Right lobe of liver (tissue), 4 donors: ENCODE measurements at regions not wholly inside any gene's neighbourhood (a gene's known extent, or its start where the extent isn't known, plus 50 kb on each side); places are given as distances from the start of the nearest gene placed in this dataset.

ENCODE experiments used
- POLR2A ChIP-seq: fragments of 450-650 bp; IDR thresholded peaks from one replicate; pipeline ENCODE4 v1.6.1; 2017; ENCODE audit warnings: antibody characterized with exemption, mild to moderate bottlenecking
- TF ChIP-seq, protein P1 (sequence below), 4 donors: fragments of 200-600 bp in 3 of 4; fragments of 450-650 bp in 1 of 4; IDR thresholded peaks; one replicate each; pipeline versions ENCODE4 v1.5.1 to v1.8.0; 2016 to 2022; ENCODE audit warnings: antibody characterized with exemption in 4 of 4, mild to moderate bottlenecking in 2 of 4
- donor health status: DM: no; HTN: no; CAD: no.
- donor health status: DM: no; HTN: no; CAD: no.
- donor health status: DM: no; HTN: yes; CAD: no.

DNA sequence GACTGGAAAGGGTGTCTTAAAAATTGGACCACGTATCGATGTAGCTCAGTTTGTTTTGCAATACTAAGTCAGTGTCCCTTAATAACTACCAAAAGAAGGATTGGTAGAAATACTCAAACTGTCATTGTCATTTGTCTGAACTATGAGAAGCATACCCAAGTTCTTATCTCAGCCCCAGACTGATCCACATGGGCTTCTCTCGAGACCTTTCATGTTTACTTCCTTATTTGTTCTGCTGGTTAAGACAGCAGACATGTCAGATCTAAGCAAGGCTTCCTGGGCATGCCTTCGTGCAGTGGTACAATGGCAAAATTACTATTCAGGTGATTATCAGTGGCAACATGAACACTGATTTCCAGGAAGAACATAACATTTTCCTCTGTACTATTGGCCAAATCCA, 211.1 kb upstream of the PHACTR1 start:
- TF ChIP-seq, protein P1, sequence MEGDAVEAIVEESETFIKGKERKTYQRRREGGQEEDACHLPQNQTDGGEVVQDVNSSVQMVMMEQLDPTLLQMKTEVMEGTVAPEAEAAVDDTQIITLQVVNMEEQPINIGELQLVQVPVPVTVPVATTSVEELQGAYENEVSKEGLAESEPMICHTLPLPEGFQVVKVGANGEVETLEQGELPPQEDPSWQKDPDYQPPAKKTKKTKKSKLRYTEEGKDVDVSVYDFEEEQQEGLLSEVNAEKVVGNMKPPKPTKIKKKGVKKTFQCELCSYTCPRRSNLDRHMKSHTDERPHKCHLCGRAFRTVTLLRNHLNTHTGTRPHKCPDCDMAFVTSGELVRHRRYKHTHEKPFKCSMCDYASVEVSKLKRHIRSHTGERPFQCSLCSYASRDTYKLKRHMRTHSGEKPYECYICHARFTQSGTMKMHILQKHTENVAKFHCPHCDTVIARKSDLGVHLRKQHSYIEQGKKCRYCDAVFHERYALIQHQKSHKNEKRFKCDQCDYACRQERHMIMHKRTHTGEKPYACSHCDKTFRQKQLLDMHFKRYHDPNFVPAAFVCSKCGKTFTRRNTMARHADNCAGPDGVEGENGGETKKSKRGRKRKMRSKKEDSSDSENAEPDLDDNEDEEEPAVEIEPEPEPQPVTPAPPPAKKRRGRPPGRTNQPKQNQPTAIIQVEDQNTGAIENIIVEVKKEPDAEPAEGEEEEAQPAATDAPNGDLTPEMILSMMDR (IDR thresholded peaks at IDR 0.05), result no peak
- TF ChIP-seq POLR2A, result no peak
